GM06990 (cell line): ENCODE measurements at regions not wholly inside any gene's neighbourhood (a gene's known extent, or its start where the extent isn't known, plus 50 kb on each side); places are given as distances from the start of the nearest gene placed in this dataset.
"Not testable (repeated sequence)": the region's sequence is repeated elsewhere in the genome, so short reads cannot be mapped to it uniquely, and the experiment has no call there.

Source experiments
- DNase-seq: peaks from one replicate; pipeline ENCODE4 v3.0.0-alpha.2; 2011; ENCODE audit not compliant: insufficient read length; ENCODE audit errors: extremely low read depth
- H3K27me3 ChIP-seq: replicated peaks from 2 replicates; pipeline ENCODE4 v1.6.0; 2011; ENCODE audit warnings: low read length; ENCODE audit not compliant: control insufficient read depth, insufficient read depth
- H3K36me3 ChIP-seq: 2 replicates; pipeline ENCODE4 v1.5.1; 2011; ENCODE audit warnings: low read length; ENCODE audit not compliant: control insufficient read depth, insufficient read depth
- H3K4me3 ChIP-seq: replicated peaks from 2 replicates; pipeline ENCODE4 v1.5.1; 2011; ENCODE audit warnings: low read depth, mild to moderate bottlenecking, control low read depth, low read length
- CTCF ChIP-seq: IDR thresholded peaks from 2 replicates; pipeline ENCODE4 v1.5.1; 2011; ENCODE audit warnings: low read length, control low read depth, mild to moderate bottlenecking, inconsistent platforms; ENCODE audit not compliant: insufficient read depth, poor library complexity, severe bottlenecking

- no peak for TF ChIP-seq CTCF
- no peaks in the 10 kb centered on the region for H3K36me3 ChIP-seq
- no peak overlapping the region for H3K4me3 ChIP-seq
- no peak for DNase-seq
- H3K27me3 ChIP-seq, result no peaks in the 10 kb centered on the region
Observed at GRCh38 chr5:96198356-96199058, 234.5 kb downstream of the PCSK1 start.

- not testable (repeated sequence) for H3K4me3 ChIP-seq, DNase-seq
Observed at GRCh38 chr5:96197767-96198166, 235.3 kb downstream of the PCSK1 start.

GRCh38 chr5:96197347-96197746 lies 235.7 kb upstream of the ELL2 start:
- no peak for TF ChIP-seq CTCF
- Histone ChIP-seq H3K36me3 (no peaks in the 10 kb centered on the region), H3K27me3 (no peaks in the 10 kb centered on the region), H3K4me3 (no peak overlapping the region)
- no peak for DNase-seq

More at GRCh38 chr5:96197767-96198166, 235.3 kb downstream of the PCSK1 start:
- H3K27me3 ChIP-seq, H3K36me3 ChIP-seq: not testable (repeated sequence)

- no peaks in the 10 kb centered on the region for H3K36me3 ChIP-seq
Observed at GRCh38 chr5:96196890-96197289, 235.2 kb upstream of the ELL2 start.

GRCh38 chr5:96196407-96196806 lies 234.8 kb upstream of the ELL2 start:
- no peak for TF ChIP-seq CTCF
- H3K4me3 ChIP-seq, result no peak overlapping the region
- no peaks in the 10 kb centered on the region for H3K36me3 ChIP-seq
- H3K27me3 ChIP-seq, result no peaks in the 10 kb centered on the region
- no peak for DNase-seq

More at GRCh38 chr5:96196890-96197289, 235.2 kb upstream of the ELL2 start:
- no peak for TF ChIP-seq CTCF
- no peak for DNase-seq
- Histone ChIP-seq H3K27me3 (no peaks in the 10 kb centered on the region), H3K4me3 (no peak overlapping the region)

- no peak for DNase-seq
- no peaks in the 10 kb centered on the region for H3K27me3 ChIP-seq
- no peak overlapping the region for H3K4me3 ChIP-seq
- TF ChIP-seq CTCF, result no peak
- no peaks in the 10 kb centered on the region for H3K36me3 ChIP-seq
Observed at GRCh38 chr5:96195123-96195522, 233.5 kb upstream of the ELL2 start.
